H1 (cell line): ENCODE measurements at regions not wholly inside any gene's neighbourhood (a gene's known extent, or its start where the extent isn't known, plus 50 kb on each side); places are given as distances from the start of the nearest gene placed in this dataset.

ENCODE experiments used
- CTCF ChIA-PET: fragments of 300-600 bp; sonication (Branson Sonifier 250); formaldehyde crosslinking; loops from one replicate; lab custom pipeline; 2021; ENCODE audit not compliant: partially characterized antibody; lab: Charles Lee
- POLR2A ChIA-PET: fragments of 300-600 bp; sonication (Branson Sonifier 250); formaldehyde crosslinking; loops from one replicate; lab custom pipeline; 2021; ENCODE audit warnings: inconsistent platforms; ENCODE audit not compliant: partially characterized antibody; lab: Charles Lee
- DNase-seq, 2 experiments: peaks; one replicate each; pipeline versions ENCODE4 v3.0.0 to v3.0.0-alpha.2; 2010 to 2022; ENCODE audit warnings: low spot score in 2 of 2, low read depth in 1 of 2, mixed read lengths in 1 of 2
- FAIRE-seq: peaks from 2 replicates; lab custom pipeline; 2011; peaks lifted over from hg19 to GRCh38; lab: Jason Lieb, UNC
- H2AFZ ChIP-seq: 2 replicates; pipeline ENCODE4 v1.8.1; 2012; ENCODE audit warnings: low read length, inconsistent platforms
- H2AK5ac ChIP-seq: 2 replicates; pipeline ENCODE4 v1.6.1; 2013; ENCODE audit warnings: low read depth, low read length
- H2BK120ac ChIP-seq: replicated peaks from 2 replicates; pipeline ENCODE3; 2013; ENCODE audit warnings: low read depth, low read length, inconsistent platforms
- H2BK12ac ChIP-seq: 2 replicates; pipeline ENCODE4 v1.6.1; 2013; ENCODE audit warnings: low read depth, low read length
- H2BK15ac ChIP-seq: 2 replicates; pipeline ENCODE4 v1.6.1; 2013; ENCODE audit warnings: low read length
- H2BK20ac ChIP-seq: 2 replicates; pipeline ENCODE4 v1.6.1; 2013; ENCODE audit warnings: low read length
- H2BK5ac ChIP-seq: 2 replicates; pipeline ENCODE4 v1.6.1; 2013; ENCODE audit warnings: low read depth, low read length
- H3K14ac ChIP-seq: 2 replicates; pipeline ENCODE4 v1.6.1; 2013; ENCODE audit warnings: inconsistent platforms; ENCODE audit not compliant: insufficient read length
- H3K18ac ChIP-seq: 2 replicates; pipeline ENCODE4 v1.6.1; 2013; ENCODE audit warnings: low read length; ENCODE audit errors: extremely low read depth
- H3K23ac ChIP-seq: 2 replicates; pipeline ENCODE4 v1.6.1; 2013; ENCODE audit warnings: inconsistent platforms; ENCODE audit not compliant: insufficient read length
- H3K23me2 ChIP-seq: 2 replicates; pipeline ENCODE4 v1.6.1; 2013; ENCODE audit warnings: low read depth, low read length
- H3K27ac ChIP-seq: 2 replicates; pipeline ENCODE4 v1.6.1; 2011; ENCODE audit warnings: low read depth, low read length, inconsistent platforms
- H3K27me3 ChIP-seq, 4 experiments: replicated peaks in 1 of 4; 1 replicate in 1 of 4; 2 replicates in 3 of 4; pipeline versions ENCODE4 v1.6.1 to v1.8.1; 2011 to 2013; ENCODE audit warnings: low read length in 3 of 4, mild to moderate bottlenecking in 3 of 4, inconsistent platforms in 2 of 4, mixed read lengths in 2 of 4, moderate library complexity in 1 of 4; ENCODE audit not compliant: control insufficient read depth in 3 of 4, insufficient read depth in 3 of 4; ENCODE audit errors: extremely low read depth in 1 of 4
- H3K36me3 ChIP-seq, 4 experiments: 2 replicates each; pipeline versions ENCODE4 v1.6.1 to v1.8.1; 2011 to 2013; ENCODE audit warnings: mild to moderate bottlenecking in 4 of 4, low read length in 3 of 4, moderate library complexity in 2 of 4, control low read depth in 1 of 4, inconsistent platforms in 1 of 4; ENCODE audit not compliant: insufficient read depth in 4 of 4, control insufficient read depth in 2 of 4
- H3K4ac ChIP-seq: replicated peaks from 2 replicates; pipeline ENCODE3; 2013; ENCODE audit warnings: low read length, low read depth, mixed read lengths, inconsistent platforms; ENCODE audit not compliant: insufficient read length
- H3K4me1 ChIP-seq, 4 experiments: replicated peaks in 1 of 4; 1 replicate in 1 of 4; 2 replicates in 3 of 4; pipeline versions ENCODE4 v1.6.1 to v1.8.1; 2011 to 2013; ENCODE audit warnings: low read length in 3 of 4, inconsistent platforms in 2 of 4, mixed read lengths in 1 of 4; ENCODE audit not compliant: insufficient read depth in 4 of 4, control insufficient read depth in 3 of 4
- H3K4me2 ChIP-seq, 2 experiments: 2 replicates each; pipeline versions ENCODE4 v1.6.1 to v1.8.1; 2011 to 2013; ENCODE audit warnings: low read depth in 2 of 2, low read length in 2 of 2, control low read depth in 1 of 2, inconsistent platforms in 1 of 2, mild to moderate bottlenecking in 1 of 2; ENCODE audit not compliant: insufficient read depth in 1 of 2
- H3K4me3 ChIP-seq, 4 experiments: fragments of 200-600, 300-600 bp in 1 of 4; sonication (generic), shearing (Covaris generic), sonication (Bioruptor Twin) in 1 of 4; 2 replicates each; pipeline versions ENCODE4 v1.5.1 to v1.8.1; 2011 to 2016; ENCODE audit warnings: low read length in 4 of 4, low read depth in 3 of 4, control low read depth in 2 of 4, inconsistent platforms in 2 of 4, mild to moderate bottlenecking in 2 of 4, mixed read lengths in 1 of 4, moderate library complexity in 1 of 4; ENCODE audit not compliant: insufficient read depth in 2 of 4; ENCODE audit errors: extremely low read depth in 1 of 4
- H3K56ac ChIP-seq: replicated peaks from 2 replicates; pipeline ENCODE3; 2013; ENCODE audit warnings: low read depth, mild to moderate bottlenecking, mixed read lengths, low read length, inconsistent platforms; ENCODE audit not compliant: insufficient read length
- H3K79me1 ChIP-seq: 2 replicates; pipeline ENCODE4 v1.6.1; 2013; ENCODE audit warnings: low read depth, low read length, control low read depth
- H3K79me2 ChIP-seq, 2 experiments: 2 replicates each; pipeline versions ENCODE4 v1.6.1 to v1.8.1; 2012 to 2013; ENCODE audit warnings: low read length in 2 of 2, mild to moderate bottlenecking in 2 of 2, inconsistent platforms in 1 of 2; ENCODE audit not compliant: insufficient read depth in 2 of 2, control insufficient read depth in 1 of 2
- H3K9ac ChIP-seq, 4 experiments: replicated peaks in 1 of 4; 1 replicate in 1 of 4; 2 replicates in 3 of 4; pipeline versions ENCODE4 v1.6.1 to v1.8.1; 2011 to 2013; ENCODE audit warnings: low read depth in 3 of 4, low read length in 3 of 4, control low read depth in 2 of 4, mild to moderate bottlenecking in 2 of 4, moderate library complexity in 2 of 4, inconsistent platforms in 1 of 4; ENCODE audit errors: extremely low read depth in 1 of 4
- H3K9me3 ChIP-seq, 2 experiments: 2 replicates each; pipeline versions ENCODE4 v1.6.1 to v1.8.1; 2012 to 2013; ENCODE audit warnings: mild to moderate bottlenecking in 2 of 2, moderate library complexity in 2 of 2, control low read depth in 1 of 2, inconsistent platforms in 1 of 2, low read depth in 1 of 2, low read length in 1 of 2, mixed read lengths in 1 of 2; ENCODE audit not compliant: insufficient read depth in 2 of 2
- H4K20me1 ChIP-seq, 2 experiments: replicated peaks in 1 of 2; 2 replicates each; pipeline versions ENCODE3 to v1.8.1; 2011 to 2013; ENCODE audit warnings: inconsistent platforms in 2 of 2, low read length in 2 of 2, mild to moderate bottlenecking in 1 of 2; ENCODE audit not compliant: insufficient read depth in 2 of 2, control insufficient read depth in 1 of 2
- H4K5ac ChIP-seq: 2 replicates; pipeline ENCODE4 v1.6.1; 2013; ENCODE audit warnings: low read length, low read depth, mixed read lengths, inconsistent platforms; ENCODE audit not compliant: insufficient read length
- H4K8ac ChIP-seq: 2 replicates; pipeline ENCODE4 v1.8.0; 2013; ENCODE audit warnings: mild to moderate bottlenecking, moderate library complexity, low read length, inconsistent platforms; ENCODE audit not compliant: insufficient read depth; ENCODE audit errors: extremely low read depth
- H4K91ac ChIP-seq: replicated peaks from 2 replicates; pipeline ENCODE3; 2013; ENCODE audit warnings: low read length, mixed read lengths, inconsistent platforms; ENCODE audit not compliant: insufficient read length
- ATF2 ChIP-seq: IDR thresholded peaks from 2 replicates; pipeline ENCODE4 v1.6.1; 2012; ENCODE audit warnings: low read length, inconsistent platforms
- BACH1 ChIP-seq: IDR thresholded peaks from 2 replicates; pipeline ENCODE4 v1.6.1; 2012; ENCODE audit warnings: low read length, improper control_type of control experiment
- CHD1 ChIP-seq: IDR thresholded peaks from 2 replicates; pipeline ENCODE4 v1.6.1; 2012; ENCODE audit warnings: low read depth, low read length, improper control_type of control experiment
- CTBP2 ChIP-seq: IDR thresholded peaks from 2 replicates; pipeline ENCODE4 v1.7.0; 2011; ENCODE audit warnings: borderline replicate concordance, mild to moderate bottlenecking, moderate library complexity, mixed read lengths, low read length; ENCODE audit not compliant: insufficient read depth, insufficient read length
- FOSL1 ChIP-seq: IDR thresholded peaks from 2 replicates; pipeline ENCODE4 v1.6.1; 2011; ENCODE audit warnings: mild to moderate bottlenecking, low read depth, low read length, moderate library complexity; ENCODE audit not compliant: insufficient read depth
- KDM5A ChIP-seq: fragments of 200-600 bp; IDR thresholded peaks from 2 replicates; pipeline ENCODE4 v1.7.1; 2012; ENCODE audit warnings: mild to moderate bottlenecking, low read length, inconsistent platforms, mixed read lengths
- MAFK ChIP-seq: IDR thresholded peaks from 2 replicates; pipeline ENCODE4 v1.6.1; 2012; ENCODE audit warnings: low read depth, mild to moderate bottlenecking, improper control_type of control experiment, low read length
- SAP30 ChIP-seq: fragments of 300-600 bp; sonication (generic); IDR thresholded peaks from 2 replicates; pipeline ENCODE4 v1.7.1; 2012; ENCODE audit warnings: low read length, moderate library complexity, mild to moderate bottlenecking, inconsistent platforms; ENCODE audit not compliant: insufficient read depth, insufficient replicate concordance
- SP1 ChIP-seq: IDR thresholded peaks from 2 replicates; pipeline ENCODE4 v1.6.1; 2011; ENCODE audit warnings: low read depth, low read length
- TAF1 ChIP-seq: IDR thresholded peaks from 2 replicates; pipeline ENCODE4 v1.6.1; 2011; ENCODE audit warnings: mild to moderate bottlenecking, low read depth, low read length
- TBP ChIP-seq: IDR thresholded peaks from 2 replicates; pipeline ENCODE4 v1.6.1; 2011; ENCODE audit warnings: low read depth, low read length, improper control_type of control experiment
- TCF12 ChIP-seq: IDR thresholded peaks from 2 replicates; pipeline ENCODE4 v1.6.1; 2011; ENCODE audit warnings: low read depth, mild to moderate bottlenecking, low read length
- YY1 ChIP-seq: IDR thresholded peaks from 2 replicates; pipeline ENCODE4 v1.6.1; 2011; ENCODE audit warnings: low read depth, mild to moderate bottlenecking, low read length
- ZNF274 ChIP-seq: IDR thresholded peaks from 2 replicates; pipeline ENCODE4 v1.7.0; 2012; ENCODE audit warnings: low read length, borderline replicate concordance; ENCODE audit errors: extremely low read depth
- WGBS, 2 experiments: shearing (Covaris generic) in 1 of 2; methylation state at CpG; one replicate each; pipeline versions ENCODE4 v1.1.6 to v1.1.7; 2013 to 2015; ENCODE audit warnings: low lambda C conversion rate in 2 of 2, mixed read lengths in 2 of 2, inconsistent platforms in 1 of 2, low coverage in 1 of 2, missing lambda C conversion rate in 1 of 2; ENCODE audit not compliant: insufficient replicate concordance in 2 of 2, insufficient coverage in 1 of 2, insufficient read length in 1 of 2; ENCODE audit errors: extremely low coverage in 1 of 2, missing lambda C conversion rate in 1 of 2; 5-methylcytosine and 5-hydroxymethylcytosine counted together

- no peaks in the 10 kb centered on the region for H4K20me1 ChIP-seq
- no peaks in the 10 kb centered on the region; a peak in 1 of 7 replicates for H3K27me3 ChIP-seq
- H3K4me2 ChIP-seq: no peak overlapping the region
- H3K36me3 ChIP-seq: no peaks in the 10 kb centered on the region
- 99% methylated on average over 7 of the region's 7 CpGs; no CpG with 5 or more reads in 1 of the 2 experiments for WGBS, 2 experiments
- POLR2A ChIA-PET: no interaction called here
- H3K79me1 ChIP-seq: no peaks in the 10 kb centered on the region
- no peak overlapping the region for H3K27ac ChIP-seq
- H2BK20ac ChIP-seq: no peak overlapping the region
- H3K18ac ChIP-seq: no peak overlapping the region
- H2BK15ac ChIP-seq: no peak overlapping the region
- H2BK12ac ChIP-seq: no peak overlapping the region
- H2AK5ac ChIP-seq: no peak overlapping the region
- peaks cover 0 to 3% of the 10 kb centered on the region in 2 experiments; a peak in 1 of 4 replicates for H3K9me3 ChIP-seq
- H2AFZ ChIP-seq: no peak overlapping the region
- no peak overlapping the region for H4K8ac ChIP-seq
- no peaks in the 10 kb centered on the region for H3K23me2 ChIP-seq
- no peak overlapping the region for H3K14ac ChIP-seq
- no peak overlapping the region for H3K4ac ChIP-seq
- H3K79me2 ChIP-seq: no peaks in the 10 kb centered on the region
- H3K23ac ChIP-seq: no peak overlapping the region
- peaks cover 0 to 5% (median 5%) of the 10 kb centered on the region in 4 experiments; a peak in 3 of 7 replicates for H3K4me1 ChIP-seq
- DNase-seq (no peak), FAIRE-seq (no peak)
- CTCF ChIA-PET: interaction anchor here (0.9 to 2.8 kb wide), 3 partner anchors 12 to 15 kb away, joined by 3 to 18 read pairs (median 7); no protein-coding TSS in a partner anchor
- H2BK5ac ChIP-seq: no peak overlapping the region
- no peak overlapping the region for H3K56ac ChIP-seq
- H3K4me3 ChIP-seq: no peak overlapping the region
- H2BK120ac ChIP-seq: no peak overlapping the region
- no peak overlapping the region for H3K9ac ChIP-seq
- no peak overlapping the region for H4K5ac ChIP-seq
- no peak overlapping the region for H4K91ac ChIP-seq
- TF ChIP-seq FOSL1 (no peak), TCF12 (no peak), BACH1 (no peak), SP1 (no peak), MAFK (no peak), ZNF274 (no peak), KDM5A (no peak), ATF2 (no peak), YY1 (no peak), SAP30 (no peak), CTBP2 (no peak), TAF1 (no peak), TBP (no peak), CHD1 (no peak)
These were observed 1032.8 kb downstream of the BRD1 start for GRCh38 chr22:48794906-48795305.
